GM18873 (cell line): ENCODE measurements at regions not wholly inside any gene's neighbourhood (a gene's known extent, or its start where the extent isn't known, plus 50 kb on each side); places are given as distances from the start of the nearest gene placed in this dataset.
"Not testable (repeated sequence)": the region's sequence is repeated elsewhere in the genome, so short reads cannot be mapped to it uniquely, and the experiment has no call there.

Source experiments
- ATAC-seq: cut with Tn5 transposase; IDR thresholded peaks from one replicate; pipeline ENCODE4 v1.9.1; 2021; ENCODE audit warnings: mild to moderate bottlenecking, moderate library complexity, moderate number of reproducible peaks; ENCODE audit not compliant: unreplicated experiment, low FRiP score

DNA sequence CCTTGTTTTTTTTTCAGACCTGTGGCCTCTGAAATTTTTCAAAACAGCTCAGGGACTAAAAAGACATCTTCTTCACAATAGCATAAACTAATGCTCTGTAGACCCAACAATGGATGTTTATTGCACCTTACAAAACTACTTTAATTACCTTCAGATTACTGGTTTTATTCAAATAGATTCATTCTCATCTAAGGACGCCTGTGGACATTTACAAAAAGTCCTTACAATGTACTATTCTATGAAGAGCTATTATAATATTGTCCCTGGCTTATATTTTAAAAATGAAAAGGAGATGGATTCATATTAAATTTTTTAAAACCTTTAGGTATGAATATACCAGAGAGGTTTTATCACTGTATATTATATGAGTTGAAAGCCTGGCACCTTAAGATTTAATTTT lies 238.4 kb upstream of the NR5A2 start:
- no peak for ATAC-seq

DNA sequence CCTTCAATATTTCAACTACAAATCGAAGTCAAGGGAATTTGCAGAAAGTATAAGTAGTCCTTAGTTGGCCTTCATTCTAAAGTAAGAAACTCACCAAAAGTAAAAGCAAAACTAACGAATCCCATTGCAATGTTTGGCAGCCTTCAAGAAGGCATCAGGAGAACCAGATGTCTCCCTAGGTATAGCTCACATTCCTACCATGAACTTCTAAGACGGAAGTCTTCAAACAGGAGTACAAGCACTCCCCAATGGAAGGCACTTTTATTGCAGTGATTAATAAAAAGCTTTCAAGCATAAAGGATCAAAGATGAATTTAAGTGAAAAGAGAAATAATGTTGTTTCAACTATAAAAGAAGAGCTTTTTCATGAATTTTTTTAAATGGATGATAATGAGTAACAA lies 236.0 kb upstream of the NR5A2 start:
- no peak for ATAC-seq

DNA sequence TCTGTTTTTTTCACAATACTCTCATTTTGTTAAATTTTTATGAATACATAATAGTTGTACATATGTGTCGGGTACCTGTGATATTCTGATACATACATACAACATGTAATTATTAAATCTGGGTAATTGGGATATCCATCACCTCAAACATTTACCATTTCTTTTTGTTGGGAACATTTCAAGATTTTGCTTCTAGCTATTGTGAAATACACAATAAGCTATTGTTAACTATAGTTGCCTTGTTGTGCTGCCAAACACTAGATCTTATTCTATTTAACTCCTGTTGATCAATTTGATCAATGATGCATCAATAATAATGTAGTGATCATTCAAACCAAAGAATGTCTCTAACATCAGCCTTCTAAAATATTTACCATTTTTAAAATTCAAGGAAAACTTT lies 234.6 kb upstream of the NR5A2 start:
- ATAC-seq: no peak

DNA sequence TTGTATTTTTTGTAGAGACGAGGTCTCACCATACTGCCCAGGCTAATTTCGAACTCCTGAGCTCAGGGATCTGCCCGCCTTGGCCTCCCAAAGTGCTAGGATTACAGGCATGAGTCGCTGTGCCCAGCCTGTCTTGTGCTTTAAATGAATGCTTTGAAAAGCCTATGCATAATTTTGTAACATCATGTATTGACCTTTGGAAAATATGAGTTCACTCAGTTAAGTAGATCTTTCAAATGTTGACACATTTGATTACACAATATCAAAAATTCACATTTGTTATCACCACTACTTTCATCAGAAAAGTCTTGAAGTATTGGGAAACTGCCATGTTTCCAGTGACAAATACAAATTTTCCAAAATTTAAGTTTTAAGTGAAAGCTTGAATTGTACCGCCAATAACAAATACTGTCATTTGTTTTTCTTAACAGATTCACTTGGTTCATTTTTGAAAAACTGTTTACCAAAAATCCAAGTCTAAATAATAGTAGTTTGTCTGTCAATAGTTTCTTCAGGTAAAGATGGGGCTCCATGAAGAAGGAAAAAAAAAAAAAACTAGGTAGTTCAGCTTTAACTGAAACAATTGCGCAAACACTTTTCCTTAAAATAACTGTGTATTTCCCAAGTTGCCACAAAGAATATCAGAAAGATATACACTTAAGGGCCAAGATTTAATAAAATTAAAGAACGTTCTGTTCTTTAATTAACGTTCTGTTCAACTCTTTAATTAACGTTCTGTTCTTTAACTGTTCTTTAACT lies 233.2 kb upstream of the NR5A2 start:
- no peak for ATAC-seq

DNA sequence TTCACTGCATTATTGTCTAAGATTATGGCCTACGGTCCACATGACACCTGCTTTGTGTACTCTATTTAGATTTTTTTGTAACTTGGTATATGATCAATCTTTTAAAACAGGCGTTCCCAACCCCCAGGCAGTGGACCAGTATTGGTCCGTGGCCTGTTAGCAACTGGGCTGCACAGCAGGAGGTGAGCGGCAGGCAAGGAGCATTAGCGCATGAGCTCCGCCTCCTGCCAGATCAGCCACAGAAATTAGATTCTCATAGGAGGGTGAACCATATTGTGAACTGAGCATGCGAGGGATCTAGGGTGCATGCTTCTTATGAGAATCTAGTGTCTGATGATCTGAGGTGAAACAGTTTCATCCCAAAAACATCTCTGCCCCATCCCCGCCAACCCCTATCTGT lies 228.4 kb upstream of the NR5A2 start:
- ATAC-seq: no peak

DNA sequence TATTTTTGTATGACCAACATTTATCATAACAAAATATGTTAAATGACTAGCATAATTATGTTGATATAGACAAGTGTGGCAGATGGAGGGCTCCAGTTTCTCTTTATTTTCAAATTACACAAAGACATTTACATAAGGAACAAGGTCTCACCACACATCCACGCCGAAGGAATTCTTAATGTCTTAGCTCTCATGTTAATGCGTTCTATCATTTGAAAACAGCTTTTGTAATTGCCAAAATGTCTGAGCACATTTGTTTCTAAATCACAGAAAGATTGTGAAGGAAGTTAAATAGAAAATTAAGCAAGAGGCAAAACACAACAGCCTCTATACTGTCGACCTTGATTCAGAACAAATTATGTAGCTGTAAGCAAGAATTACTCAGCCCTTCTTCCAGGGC lies 223.0 kb upstream of the NR5A2 start:
- no peak for ATAC-seq

DNA sequence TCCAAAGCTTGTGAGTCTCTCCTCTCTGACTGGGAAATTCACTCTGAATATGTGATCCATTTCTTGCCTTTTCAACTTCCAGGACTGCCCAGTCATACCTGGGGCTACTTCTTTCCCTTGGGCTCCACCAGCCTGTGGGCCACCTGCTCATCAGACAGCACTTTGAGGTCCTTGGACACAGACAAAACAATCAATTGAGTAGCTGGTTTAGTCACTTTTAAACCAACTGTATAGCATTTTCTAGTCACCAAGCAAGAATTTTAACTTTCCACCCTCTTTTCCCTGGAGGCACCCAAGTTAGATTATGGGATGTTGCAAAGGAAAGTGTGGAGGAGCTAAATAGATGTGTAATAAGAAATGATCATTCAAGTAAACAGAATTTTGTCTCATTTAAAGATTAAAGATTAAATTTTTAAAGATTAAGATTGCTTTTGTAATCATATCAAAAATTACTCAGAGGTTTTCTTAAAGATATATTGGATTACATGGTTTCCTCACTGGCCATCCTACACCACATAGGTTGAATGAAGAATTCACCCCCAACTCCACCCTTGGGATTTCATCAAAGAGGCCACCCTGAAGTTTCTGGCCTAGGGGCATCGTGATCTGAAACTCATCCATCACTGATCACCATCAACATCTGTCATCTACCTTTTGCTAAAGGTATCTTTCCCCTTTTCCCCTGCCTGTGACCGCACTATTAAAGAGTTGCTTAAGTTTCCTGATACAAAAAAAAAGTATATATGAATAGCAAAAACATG lies 219.2 kb upstream of the NR5A2 start:
- ATAC-seq: no peak

DNA sequence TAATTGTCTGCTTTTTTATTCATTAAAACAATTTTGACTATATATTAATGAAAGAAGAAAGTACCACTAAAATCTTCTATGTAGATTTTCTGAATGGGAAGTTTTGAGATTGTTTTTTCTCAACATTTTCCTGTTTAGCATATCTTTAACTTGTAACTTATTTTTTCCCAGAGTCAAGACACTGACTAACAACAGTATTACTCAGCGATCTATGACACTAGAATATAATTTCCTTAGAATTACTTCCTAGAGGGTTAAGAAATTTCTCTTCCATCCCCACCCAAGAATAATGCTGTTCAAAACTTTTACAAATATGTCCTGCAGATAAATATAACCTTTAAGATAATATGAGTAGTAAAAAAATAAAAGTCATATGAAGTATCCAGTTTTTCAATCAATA lies 218.2 kb upstream of the NR5A2 start:
- ATAC-seq: no peak

DNA sequence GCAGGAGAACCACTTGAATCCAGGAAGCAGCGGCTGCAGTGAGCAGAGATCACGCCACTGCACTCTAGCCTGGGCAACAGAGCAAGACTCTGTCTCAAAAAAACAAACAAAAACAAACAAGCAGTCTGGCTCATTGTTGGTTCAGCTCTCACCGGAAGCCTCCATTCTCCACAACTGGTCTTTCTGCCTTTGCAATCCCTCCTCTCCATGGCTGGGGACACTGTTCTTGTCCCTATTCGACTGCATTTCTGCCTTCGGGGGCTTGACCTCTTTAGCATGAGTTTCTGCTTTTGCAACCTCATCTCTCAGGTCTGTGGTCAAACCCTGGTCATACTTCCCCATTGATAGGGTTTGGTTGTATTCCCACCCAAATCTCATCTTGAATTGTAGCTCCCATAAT lies 216.3 kb upstream of the NR5A2 start:
- no peak for ATAC-seq

DNA sequence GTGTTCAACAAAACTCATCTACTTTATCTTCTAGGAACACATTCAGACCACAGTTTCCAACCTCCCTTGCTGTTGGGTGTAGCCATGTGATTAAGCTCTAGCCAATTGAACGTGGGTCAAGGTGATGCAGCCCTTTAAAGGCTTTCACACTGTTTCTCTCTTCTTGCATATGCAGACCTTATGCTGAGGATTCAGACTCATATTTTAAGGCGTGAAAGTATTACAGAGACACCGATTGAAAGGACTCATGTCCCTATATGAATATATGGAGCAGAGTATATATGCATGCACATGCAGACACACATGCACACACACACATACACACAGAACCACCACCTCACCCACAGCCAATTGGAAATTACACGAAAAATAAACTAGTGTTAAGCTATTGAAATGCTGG lies 214.3 kb upstream of the NR5A2 start:
- no peak for ATAC-seq

DNA sequence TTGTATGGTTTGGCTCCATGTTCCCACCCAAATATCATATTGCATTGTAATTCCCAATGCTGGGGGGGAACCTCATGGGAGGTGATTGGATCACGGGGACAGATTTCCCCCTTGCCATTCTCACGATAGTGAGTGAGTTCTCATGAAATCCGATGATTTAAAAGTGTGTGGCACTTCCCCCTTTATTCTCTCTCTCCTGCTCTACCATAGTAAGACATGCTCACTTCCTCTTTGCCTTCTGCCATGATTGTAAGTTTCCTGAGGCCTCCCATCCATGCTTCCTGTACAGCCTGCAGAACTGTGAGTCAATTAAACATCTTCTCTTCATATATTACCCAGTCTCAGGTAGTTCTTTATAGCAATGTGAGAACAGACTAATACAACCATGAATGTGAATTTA lies 211.6 kb upstream of the NR5A2 start:
- no peak for ATAC-seq

DNA sequence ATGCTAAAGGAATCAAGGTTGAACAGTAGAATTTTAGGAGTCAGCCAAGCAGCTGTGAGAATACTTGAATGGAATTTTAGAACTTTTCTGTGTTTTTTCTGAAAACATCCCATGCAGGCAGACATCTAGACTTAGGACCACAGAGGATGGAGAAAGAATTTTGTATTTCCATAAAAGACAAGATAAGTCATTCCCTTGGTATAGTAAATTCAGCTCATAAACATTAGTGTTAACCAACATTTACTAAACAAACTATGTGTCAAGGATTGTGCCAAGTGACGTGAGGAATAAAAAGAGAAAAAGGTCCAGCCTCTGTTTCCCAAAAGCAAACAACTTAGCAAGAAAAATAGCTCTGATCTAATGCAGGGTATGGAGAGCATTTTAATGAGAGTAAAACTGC lies 210.2 kb upstream of the NR5A2 start:
- ATAC-seq: no peak

DNA sequence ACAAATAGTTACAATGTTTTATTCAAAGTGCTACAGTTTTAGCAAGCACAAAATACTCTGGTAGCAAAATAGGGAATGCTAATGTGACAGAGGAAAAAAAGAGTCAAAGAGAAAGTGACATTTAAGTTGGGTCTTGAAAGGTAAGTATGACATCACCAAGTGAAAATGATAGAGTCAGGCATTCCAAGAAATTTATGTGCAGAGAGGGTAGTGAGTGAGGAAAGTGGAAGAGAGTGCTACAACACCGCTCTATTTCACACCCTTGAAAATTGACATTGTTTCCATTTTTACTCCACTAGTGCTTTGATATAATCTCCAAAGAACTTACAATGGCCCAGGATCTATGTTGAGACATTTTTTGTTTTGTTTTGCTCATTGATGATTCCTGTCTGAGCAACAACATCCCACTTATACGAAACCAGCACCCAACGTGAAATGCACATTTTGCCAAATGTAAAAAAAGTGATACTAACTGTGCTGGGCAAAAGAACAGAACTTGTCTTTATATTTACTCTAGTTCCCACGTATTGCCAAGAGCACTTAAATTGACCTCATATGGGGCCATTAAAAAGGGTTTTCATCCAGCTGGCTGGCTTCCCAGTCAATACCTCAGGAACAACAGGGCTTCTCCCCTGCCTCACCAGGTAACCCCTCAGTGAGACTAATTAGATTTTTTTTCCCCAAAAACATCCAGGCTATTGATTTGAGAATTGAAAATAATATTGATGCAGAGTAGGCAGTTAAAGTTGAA lies 206.3 kb upstream of the NR5A2 start:
- no peak for ATAC-seq

DNA sequence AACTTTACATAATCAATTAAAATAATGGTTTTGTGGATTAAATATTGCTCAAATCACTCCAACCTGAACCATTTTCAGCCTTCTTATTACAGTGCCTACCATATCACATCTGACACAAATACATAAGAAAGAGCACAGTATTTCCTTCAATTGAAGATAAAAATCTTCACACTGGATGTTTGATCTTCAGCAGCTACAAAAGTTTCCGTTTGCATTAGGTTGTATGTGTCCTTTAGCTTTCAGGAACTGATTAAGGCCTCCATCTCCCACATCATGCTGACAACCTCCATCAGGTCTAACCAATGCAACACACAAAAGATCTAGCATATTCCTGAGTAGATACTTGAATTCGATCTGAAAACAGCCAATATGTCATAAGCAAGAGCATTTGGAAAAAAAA lies 195.1 kb upstream of the NR5A2 start:
- ATAC-seq: no peak

DNA sequence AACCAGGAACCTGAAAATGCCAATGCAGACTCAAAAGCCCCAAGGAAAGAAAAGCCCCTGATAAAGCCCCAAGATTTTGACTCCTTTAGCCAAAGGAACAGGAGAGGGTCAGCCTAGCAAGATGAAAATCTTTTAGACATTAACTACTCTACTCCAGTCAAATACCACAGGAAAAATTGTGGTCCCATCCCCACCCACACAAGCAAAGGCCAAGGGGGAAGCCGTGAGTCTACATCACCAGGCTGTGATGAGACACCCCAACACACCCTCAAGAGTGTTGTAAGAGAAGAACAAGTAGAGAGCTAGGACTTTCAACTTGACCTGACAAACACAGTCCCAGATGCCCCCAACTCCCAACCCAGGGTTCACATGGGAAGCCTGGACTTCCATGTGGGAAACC lies 192.8 kb upstream of the NR5A2 start:
- no peak for ATAC-seq

DNA sequence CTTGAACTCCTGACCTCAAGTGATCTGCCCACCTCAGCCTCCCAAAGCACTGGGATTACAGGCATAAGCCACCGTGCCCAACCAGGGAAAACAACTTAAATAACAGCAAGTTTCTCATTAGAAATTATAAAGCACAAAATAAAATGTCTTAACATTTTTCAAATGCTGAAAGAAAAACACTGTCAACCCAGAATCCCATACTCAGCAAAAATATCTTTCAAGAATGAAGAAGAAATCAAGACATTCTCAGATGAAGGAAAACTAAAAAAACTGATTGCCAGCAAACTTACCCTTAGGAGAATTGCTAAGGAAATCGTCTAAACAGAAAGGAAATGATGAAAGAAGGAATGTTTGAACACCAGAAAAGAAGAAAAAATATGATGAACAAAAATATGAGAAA lies 191.1 kb upstream of the NR5A2 start:
- ATAC-seq: no peak

DNA sequence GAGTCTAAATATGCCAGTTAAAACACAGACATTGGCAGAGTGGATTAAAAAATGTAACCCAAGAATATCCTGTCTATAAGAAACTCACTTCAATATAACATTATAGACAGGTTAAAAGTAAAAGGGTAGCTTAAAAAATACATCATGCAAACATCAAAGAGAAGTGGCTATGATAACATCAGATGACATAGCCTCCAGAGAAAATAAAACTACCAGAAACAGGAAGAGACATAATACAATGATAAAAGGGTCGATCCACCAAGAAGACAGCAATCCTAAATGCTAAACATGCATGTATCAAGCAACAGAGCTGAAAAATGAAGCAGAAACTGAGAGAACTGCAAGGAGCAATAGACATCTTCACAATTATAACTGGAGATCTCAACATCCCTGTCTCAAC lies 190.2 kb upstream of the NR5A2 start:
- no peak for ATAC-seq

DNA sequence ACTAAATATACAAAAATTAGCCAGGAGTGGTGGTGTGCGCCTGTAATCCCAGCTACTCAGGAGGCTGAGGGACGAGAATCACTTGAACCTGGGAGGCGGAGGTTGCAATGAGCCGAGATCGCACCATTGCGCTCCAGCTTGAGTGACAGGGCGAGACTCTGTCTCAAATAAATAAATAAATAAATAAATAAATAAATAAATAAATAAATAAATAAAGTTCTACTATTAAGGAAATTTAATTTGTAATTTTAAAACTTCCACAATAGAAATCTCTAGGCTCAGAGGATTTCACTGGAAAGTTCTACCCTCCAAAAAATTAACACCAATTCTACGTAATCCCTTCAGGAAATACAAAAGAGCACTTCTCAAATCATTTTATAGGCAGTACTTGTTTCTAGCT lies 187.9 kb upstream of the NR5A2 start:
- ATAC-seq: not testable (repeated sequence)

DNA sequence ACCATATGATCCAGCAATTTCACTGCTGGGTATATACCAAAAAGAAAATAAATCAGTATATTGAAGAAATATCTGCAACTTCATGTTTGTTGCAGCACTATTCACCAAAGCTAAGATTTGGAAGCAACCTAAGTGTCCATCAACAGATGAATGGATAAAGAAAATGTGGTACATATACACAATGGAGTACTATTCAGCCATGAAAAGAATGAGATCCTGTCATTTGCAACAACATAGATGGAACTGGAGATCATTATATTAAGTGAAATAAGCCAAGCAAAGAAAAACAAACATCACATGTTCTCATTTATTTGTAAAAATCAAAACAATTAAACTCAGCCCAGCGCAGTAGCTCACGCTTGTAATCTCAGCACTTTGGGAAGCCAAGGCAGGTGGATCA lies 184.4 kb upstream of the NR5A2 start:
- ATAC-seq: not testable (repeated sequence)

DNA sequence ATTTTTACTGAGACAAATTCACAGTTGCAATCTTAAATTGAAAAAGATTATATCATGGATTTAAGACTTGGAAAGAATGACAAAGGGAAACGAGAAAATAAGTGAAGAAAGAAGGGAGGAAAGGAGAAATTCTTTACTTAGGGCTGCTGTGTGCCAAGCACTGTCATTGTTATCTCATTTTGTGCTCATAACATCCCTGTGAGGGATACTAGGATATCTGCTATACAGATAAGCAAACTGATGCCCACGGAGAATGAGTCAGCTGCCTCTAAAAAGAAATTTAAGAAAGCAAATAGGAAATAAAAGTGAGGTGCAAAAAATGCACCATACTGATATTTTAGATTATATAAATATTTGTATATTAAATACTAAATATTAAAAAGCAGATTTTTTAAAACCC lies 183.6 kb upstream of the NR5A2 start:
- no peak for ATAC-seq

DNA sequence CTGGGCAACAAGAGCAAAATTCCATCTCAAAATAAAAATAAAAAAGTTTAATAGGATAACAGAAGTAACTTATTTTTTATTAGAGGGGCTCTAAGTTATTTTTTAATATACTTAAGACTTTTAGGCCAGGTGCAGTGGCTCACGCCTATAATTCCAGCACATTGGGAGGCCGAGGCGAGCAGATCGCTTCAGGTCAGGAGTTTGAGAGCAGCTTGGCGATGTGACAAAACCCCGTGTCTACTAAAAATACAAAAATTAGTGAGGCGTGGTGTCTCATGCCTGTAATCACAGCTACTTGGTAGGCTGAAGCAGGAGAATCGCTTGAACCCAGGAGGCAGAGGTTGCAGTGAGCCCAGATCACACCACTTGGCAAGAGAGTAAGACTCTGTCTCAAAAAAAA lies 180.5 kb upstream of the NR5A2 start:
- no peak for ATAC-seq
